GM18909 (cell line): ENCODE measurements at regions not wholly inside any gene's neighbourhood (a gene's known extent, or its start where the extent isn't known, plus 50 kb on each side); places are given as distances from the start of the nearest gene placed in this dataset.
"Not testable (repeated sequence)": the region's sequence is repeated elsewhere in the genome, so short reads cannot be mapped to it uniquely, and the experiment has no call there.

Experiments used
- ATAC-seq: cut with Tn5 transposase; IDR thresholded peaks from one replicate; pipeline ENCODE4 v1.9.1; 2021; ENCODE audit warnings: mild to moderate bottlenecking; ENCODE audit not compliant: unreplicated experiment, poor library complexity

DNA sequence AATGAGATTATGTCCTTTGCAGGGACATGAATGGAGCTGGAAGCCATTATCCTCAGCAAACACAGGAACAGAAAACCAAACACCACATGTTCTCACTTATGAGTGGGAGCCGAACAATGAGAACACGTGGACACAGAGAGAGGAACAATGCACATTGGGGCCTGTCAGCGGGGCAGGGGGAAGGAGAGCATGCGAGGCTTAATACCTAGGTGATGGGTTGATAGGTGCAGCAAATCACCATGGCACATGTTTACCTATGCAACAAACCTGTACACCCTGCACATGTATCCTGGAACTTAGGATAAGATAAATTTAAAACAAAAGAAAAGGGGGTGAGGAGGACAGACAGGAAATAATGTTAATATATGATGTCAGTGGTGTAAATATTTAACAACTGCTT lies 53.0 kb upstream of the PELI2 start:
- not testable (repeated sequence) for ATAC-seq

DNA sequence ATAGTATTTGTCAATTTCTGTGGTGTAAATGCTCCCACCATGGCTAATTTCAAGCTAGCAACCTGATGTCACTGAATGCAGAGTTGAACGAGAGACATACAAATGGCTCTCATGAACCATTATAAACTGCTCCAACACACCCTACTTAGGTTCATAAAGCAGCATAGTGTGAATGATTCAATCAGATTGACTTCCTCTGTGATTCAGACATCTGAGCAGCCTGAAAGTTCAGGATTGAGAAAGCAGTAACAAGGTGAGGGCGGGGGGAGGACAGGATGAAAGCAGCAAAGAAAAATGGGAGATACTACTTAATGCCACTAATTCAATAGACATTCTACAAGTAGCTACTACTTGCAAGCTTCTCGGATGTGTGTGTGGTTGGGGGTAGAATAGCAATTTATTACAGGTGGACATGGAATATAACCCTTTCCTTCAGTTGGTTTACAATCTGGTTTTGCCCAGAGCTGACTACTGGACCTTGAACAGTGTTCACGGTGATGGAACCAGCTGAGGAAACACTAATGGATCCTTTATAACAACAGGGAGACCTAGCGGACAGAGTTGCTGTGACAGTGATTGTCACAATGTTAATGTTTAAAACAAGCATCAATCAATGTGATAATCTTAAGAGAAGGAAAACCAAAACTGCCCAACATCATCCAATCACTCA lies 52.5 kb upstream of the PELI2 start:
- no peak for ATAC-seq
